Fibroblast of skin of abdomen (primary cell): ENCODE measurements at regions not wholly inside any gene's neighbourhood (a gene's known extent, or its start where the extent isn't known, plus 50 kb on each side); places are given as distances from the start of the nearest gene placed in this dataset.
A peak's percentile ranks its signal among the peaks of the same experiment; 100 is the strongest.

Source experiments
- DNase-seq: peaks from one replicate; pipeline ENCODE4 v3.0.0-alpha.2; 2013

DNA sequence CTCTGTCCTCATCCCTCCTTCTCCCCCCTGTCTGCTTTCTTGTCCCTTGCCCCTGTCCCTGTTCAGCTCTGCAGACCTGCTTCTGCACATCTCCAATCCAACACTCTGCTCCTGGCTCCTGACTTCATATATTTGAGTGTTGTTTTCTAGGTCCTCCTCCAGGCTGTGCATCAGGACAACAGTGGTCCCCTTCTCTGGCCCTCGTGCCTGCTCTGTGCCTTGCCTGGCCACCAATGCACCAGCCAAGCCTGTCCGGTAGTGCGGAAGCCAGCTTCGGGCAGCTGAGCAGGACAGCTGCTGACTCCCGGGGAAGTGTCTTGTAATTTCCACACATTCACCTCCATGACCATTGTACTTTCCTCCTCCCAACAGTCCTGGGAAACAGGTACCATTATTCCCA is 203.4 kb upstream of the RAB4A start:
- no peak for DNase-seq

DNA sequence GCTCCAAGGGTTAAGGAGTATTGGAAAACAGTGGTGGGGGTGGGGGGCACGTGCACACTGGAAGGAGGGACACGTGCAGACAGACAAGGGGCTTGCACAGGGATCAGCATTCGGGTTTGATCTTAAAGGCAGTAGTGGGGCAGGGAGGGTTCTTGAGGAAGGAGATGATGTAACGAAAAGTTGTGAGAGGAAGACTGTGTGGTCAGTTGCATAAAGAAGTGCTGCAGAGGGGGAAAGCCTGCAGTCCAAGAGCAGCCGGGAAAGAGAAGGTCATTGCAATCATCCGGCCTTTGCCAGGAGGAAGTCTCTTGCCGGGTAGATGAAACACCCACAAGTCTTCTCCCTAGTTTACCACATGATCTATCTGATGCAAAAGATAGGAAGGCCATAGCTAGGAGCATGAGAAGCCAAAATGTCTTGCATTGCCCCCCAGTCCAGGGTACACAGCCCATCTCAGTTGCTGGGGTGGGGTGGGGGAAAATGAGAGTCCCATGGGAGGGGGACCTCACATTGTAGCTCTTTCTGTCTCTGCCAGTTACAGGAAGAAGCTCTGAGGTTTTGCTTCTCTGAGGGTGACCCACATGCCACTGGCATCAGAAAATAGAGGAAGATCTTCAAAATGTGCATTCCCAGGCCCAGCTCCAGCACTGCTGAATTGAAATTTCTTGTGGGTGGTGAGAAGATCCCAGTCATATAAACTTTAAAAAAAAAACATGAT is 202.5 kb upstream of the RAB4A start:
- no peak for DNase-seq

DNA sequence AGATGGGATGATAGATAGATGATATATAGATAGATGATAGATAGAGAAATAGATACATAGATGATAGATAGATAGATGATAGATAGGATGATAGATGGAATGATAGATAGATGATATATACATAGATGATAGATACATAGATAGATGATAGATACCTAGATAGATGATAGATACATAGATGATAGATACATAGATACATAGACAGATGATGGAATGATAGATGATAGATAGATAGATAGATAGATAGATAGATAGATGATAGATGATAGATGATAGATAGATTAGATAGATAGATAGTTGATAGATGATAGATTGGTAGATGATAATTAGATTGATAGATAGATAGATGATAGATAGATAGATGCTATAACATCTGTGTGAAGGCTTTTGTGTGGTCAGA is 201.7 kb upstream of the RAB4A start:
- DNase-seq, result no peak

DNA sequence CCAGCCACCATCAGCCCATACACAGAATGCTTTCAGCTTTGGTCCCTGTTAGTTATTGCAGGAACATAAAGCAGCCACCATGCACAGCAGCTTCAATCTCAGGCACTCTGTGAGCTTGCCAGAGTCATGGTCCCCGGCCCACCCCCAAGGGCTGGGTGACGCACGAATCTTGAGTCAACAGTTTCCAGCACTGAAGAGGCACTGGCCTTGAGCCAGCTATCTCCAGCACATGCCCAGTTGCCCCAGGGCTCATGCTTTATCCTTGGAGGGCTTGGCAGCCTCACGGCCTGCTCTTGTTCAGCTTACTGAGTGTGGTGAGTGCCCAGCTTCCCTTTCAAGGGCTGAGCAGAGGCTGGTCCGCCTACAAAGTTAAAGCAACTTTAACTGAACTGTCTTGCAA is 200.7 kb upstream of the RAB4A start:
- peak; percentile 64 for DNase-seq

DNA sequence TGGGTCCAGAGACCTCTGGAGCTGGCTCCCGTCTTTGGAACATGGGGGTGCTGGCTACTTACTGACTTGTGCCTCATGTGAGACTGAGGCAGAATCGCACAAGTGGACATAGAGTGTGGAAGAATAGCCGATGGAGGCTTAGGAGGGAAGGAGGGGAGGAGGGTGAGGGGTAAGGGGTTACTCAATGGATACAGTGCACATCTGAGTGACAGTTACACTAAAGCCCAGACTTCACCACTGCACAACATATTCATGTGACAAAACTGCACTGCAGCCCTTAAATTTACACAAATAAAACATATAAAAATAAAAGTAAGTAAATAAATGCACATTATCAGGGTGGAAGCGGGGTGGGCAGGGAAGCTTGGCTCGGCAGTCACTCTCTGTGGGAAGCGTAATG is 197.7 kb upstream of the RAB4A start:
- no peak for DNase-seq

DNA sequence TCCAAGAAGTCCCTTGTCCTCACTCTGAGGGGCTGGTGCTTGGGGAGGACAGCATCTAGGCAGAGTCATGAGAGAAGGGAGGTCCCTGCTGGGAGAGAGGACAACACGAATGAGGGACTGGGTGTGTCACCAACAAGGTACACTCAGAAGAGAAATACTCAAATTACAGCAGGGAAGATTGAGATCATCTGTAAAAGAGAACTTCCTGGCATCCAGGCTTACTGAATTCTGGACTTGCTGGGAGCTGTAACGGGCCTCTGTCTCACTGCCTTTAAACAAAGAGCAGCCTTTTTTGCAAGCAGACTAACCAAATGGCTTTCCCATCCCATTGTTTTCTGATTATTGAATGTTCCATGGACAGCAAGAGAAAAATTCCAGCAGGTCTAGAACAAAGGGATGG is 195.7 kb upstream of the RAB4A start:
- no peak for DNase-seq

DNA sequence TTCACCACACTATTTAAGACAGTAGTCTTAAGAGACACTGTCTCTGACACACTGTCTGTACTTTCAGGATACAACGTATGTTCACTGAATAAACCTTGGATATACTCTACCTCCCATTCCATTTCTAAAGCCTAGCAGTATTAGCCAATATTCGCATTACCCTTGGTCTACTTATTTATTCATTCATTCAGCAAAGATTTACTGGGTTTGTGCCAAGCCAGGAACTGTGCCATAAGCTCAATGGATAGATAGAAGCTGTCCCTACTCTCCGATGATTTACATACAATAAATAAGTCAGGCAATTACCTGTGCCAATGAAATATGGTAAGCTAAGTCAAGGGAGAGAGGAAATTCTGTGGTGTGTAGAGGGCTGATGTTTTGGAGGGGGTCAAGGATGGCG is 195.2 kb upstream of the RAB4A start:
- no peak for DNase-seq

DNA sequence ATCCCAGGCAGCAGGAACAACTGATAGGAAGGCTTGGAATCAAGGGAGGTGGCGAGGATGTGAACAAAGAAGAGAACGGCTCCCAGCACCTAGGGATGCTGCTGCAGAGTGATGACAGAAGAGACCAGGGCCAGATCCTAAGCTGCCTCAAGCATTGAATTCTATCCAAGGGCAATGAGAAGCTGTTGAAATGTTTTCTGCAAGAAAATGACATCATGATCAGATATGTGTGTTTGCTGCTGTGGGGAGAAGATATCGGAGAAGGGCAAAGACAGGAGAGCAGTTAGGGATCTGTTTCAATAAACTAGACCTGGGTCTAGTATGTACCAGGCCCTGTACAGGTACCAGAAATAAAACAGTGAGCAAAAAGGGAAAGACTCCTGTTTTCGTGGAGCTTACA is 194.7 kb upstream of the RAB4A start:
- DNase-seq, result no peak

DNA sequence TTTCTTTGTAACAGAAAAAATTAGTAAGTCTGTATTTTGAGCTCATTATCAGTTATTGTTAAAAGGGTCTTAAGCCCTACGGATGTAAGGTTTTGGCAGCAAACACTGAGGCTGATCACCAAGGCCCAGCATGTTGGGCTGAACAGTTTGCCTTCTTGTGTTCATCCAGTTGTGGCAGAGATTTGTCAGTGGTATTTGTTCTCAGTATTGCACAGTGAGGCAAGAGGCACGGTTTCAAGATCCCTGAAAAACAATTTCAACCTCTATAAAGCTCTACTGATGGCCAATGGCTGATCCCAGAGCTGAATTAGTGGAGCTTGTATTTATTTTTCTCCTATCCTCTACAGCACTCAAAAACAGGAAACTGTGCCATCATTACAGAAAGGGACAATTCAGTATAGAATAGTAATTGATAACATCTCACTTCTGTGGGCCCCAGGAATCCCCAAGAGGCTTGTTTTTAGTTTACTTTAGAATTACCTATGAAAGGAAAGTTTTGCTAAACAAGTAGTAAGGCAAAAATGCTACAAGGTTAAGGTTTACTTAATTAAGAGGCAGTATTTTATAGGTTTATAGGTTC is 191.8 kb upstream of the RAB4A start:
- no peak for DNase-seq

DNA sequence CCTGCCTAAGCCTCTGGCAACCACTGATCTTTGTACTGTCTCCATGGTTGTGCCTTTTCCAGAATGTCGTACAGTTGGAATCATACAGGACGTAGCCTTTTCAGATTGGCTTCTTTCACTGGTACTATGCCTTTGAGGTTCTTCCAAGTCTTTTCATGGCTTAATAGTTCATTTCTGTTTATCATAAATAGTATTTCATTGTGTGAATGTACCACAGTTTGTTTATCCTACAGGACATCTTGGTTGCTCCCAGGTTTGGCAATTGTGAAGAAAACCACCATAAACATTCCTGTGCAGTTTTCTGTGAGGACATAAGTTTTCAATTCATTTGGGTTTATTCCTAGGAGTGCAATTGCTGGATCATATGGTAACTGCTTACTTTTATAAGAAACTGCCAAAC is 190.6 kb upstream of the RAB4A start:
- DNase-seq, result no peak

DNA sequence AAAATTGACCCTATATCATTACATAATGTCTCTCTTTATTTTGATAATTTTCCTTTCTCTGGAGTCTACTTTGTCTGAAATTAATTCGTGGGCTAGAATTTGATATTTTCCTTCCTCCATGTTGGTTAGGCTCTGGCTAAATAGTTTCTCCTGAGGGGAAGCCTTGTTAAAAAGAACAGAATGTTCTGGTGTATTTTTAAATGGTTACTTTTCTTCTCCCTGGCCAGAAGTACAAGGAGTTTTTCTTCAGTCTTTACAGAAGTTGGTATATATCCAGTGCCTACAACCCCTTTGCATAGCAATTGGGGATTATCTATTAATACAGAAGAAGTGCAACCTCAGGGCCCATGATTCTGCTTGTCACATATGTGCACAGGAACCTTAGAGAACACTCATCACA is 185.6 kb upstream of the RAB4A start:
- no peak for DNase-seq

DNA sequence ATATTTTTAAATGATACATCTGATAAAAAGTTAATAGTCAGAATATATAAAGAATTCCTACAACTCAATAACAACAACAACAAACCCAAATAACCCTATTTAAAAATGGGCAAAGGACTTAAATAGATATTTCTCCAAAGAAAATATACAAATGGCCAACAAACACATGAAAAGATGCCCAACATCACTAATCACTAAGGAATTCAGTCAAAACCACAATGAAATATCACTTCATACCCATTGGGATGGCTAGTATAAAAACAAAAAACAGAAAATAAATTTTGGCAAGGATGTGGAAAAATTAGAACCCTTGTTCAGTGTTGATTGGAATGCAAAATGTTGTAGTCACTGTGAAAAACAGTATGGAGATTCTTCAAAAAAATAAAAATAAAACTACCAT is 184.8 kb upstream of the RAB4A start:
- DNase-seq, result no peak

DNA sequence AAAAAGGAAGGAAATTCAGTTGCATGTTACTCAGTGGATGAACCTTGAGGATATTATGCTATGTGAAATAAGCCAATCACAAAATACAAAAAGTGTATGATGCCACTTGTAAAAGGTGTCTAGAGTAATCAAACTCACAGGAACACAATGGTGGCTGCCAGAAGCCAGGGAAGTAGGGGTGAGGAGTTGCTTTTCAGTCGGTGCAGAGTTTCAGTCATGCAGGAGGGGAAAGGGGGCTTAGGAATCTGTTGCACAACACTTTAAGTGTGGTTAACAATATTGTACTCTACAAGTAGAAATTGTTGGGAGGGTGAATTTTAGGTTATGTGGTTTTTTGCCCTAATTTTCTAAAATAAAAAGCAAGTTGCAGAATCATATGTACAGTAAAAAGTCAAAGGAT is 184.2 kb upstream of the RAB4A start:
- DNase-seq, result no peak

DNA sequence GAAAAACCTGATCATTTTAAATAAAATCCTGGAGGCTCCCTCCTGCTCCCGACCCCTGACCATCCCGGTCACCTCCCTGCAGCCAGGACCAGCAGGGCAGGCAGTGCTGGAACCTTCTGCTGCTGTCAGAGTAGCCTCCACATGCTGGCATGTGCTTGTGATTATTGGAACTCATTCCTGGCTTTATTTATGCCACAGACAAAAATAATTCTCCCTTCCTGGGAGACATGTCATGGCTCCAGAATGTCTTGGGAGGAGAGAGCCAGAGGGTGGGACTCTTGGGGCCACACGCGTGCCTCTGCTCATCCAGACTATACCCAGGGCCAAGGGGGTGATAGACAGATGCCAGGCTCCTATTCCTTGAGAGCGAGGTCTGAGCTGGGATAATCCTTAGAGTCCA is 183.6 kb upstream of the RAB4A start:
- DNase-seq, result peak; percentile 28

DNA sequence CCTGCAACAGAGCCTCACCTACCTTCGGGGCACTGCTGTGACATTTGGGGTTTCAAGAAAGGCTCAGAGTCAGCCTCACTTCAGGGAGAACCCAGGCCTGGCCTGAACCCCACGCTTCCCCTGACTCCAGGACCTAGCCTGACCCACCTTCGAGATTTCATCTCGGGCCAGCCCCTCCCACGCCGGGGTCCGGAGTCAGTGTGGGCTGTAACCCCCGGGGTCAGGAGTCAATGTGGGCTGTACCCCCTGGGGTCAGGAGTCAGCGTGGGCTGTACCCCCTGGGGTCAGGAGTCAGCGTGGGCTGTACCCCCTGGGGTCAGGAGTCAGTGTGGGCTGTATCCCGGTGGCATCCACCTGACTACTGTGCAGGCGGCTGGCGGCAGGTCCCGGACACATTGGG is 183.0 kb upstream of the RAB4A start:
- no peak for DNase-seq

DNA sequence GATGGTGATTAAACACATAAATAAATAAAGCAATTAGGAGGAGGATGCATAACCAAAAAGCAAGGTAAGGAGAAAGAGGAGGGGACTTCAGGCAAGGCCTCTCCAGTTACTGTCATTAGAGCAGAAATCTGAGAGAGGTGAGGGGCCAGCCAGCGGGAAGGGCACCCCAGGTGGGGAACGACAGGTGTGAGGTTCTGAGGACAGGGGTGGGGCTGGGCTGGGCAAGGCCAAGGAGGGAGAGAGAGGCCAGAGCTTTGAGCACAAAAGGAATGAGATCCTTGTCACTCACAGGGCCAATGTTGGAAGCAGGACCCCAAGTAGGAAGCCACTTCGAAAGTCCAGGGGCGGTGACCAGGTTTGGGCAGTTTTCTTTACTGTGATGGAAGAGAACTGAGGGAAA is 182.2 kb upstream of the RAB4A start:
- DNase-seq, result no peak

DNA sequence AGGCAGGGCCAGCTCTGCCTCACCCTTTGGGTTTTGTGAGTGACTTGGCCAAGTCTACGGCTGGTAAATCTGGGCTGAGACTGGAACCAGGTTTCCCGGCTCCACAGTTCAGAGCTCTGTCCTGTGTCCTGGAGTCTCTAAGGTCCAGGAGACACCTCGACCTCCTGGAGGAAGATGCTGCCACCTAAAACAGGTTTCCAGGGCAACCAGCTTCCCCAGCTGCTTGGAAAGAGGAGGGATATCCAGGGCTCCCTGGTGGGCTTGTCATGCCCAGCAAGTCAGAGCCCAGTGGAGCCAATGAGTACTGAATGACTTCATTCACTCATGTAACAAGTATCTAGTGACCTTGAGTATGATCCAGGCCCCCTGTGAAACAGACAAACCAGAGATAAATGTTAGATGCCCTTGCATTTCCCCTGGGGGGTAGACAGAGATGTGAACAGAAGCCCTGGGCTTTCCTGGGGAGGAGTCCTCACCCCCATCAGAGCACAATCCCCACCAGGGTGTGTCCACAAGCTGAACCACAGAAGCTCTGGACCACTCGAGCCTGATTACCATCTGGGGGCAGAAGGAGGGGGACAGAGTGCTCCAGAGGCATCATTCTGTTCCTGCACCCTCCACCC is 181.2 kb upstream of the RAB4A start:
- DNase-seq, result no peak

DNA sequence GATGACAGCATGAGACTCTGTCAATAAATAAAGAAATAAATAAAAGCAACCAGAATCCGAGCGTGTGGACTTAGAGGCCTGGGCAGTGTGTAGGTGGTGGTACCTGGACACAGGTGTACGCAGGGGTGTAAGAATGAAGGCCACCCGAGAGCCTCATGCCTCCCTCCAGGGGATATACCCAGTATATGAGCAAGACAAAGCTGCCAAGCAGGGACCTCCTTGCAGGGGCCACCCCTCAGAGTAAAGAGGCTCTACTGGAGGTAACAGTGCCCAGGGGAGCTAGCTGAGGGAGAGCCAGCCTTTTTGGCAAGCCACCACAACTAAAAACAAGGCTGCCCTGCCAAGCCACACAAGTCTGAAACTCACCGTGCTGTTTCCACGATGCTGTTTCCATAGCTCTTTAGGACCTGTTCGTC is 179.2 kb upstream of the RAB4A start:
- no peak for DNase-seq

DNA sequence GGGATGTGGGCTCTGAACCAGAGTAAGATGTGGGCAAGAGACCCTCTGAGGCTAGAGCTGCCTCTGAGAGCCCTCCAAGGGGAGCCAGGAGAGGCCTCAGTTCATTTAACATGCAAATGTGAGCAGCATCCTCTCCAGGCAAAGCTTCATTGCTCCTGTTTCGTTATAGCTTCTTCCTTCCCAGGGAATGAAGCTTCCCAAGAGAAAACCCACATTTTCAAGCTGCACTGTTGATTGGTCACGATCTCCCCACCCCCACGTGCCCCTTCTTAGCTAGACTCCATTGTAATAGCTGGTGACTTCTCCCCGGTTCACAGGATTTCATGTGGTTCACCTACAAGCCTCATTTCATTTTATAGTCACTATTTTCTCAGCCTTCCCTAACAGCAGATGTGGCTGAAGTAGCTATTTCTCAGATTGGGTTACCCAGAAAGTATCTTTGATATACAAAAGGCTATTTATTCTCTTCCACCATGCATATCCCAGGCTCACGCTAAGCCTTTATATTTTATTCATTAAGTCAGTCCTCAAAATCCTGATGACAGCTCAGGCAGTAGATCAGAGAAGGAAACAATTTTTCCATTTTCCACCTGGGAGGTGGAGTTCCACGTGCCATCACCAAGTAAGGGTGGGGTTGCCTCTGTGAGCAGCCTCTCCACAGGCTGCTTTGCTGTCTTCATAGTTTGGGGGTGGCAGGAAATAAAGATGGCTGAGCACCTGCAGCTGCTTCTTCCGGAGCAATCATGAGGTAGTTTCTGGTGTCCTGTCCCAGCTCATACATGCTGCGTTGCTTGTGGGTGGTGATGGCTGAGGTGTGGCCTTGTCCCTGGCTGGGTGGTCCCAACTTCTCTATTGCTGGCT is 178.3 kb upstream of the RAB4A start:
- no peak for DNase-seq

DNA sequence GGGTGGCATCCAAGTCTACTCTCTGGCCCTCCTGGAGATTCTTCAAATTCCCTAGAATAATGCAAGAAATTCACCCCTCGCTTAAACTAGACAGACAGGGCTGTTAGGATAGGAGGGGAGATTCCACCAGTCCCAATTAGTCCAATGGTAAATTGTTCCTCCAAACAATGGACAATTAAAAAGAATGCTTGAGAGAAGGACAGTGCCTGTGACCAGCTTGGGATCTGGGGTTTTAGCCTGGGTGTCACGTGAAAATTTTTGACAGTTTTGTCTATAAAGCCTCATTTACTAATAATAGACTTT is 177.7 kb upstream of the RAB4A start:
- no peak for DNase-seq

DNA sequence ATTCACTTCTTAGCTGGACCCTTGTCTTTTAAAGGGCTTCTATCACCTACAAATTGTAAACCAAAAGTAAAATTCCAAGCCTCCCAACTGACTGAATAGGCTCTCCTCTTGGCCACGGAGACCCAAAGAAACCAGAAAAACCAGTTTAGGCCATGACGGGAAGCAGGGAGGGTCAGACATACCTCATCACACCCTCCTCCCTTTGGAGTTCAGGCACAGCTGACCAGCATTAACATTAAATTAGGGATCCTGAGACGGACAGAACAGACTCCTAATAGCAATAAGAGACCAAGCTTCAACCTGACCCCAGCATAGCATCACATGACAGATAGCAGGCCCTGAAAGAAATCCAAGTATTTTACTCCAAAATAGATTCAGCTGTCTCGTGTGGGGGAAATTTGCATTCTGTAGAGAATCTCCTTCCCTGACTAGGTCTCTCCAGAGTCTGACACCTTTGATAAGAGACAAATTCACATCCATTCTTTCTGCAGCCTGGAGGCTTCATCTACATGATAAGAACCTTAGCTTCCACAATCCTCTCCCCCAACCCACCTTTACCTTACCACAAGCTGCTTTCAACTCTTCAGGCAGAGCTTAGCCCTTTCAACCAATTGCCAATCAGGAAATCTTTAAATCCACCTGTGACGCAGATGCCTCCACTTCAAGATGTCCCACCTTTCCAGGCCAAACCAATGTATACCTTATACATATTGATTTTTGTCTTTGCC is 177.1 kb upstream of the RAB4A start:
- DNase-seq, result no peak

DNA sequence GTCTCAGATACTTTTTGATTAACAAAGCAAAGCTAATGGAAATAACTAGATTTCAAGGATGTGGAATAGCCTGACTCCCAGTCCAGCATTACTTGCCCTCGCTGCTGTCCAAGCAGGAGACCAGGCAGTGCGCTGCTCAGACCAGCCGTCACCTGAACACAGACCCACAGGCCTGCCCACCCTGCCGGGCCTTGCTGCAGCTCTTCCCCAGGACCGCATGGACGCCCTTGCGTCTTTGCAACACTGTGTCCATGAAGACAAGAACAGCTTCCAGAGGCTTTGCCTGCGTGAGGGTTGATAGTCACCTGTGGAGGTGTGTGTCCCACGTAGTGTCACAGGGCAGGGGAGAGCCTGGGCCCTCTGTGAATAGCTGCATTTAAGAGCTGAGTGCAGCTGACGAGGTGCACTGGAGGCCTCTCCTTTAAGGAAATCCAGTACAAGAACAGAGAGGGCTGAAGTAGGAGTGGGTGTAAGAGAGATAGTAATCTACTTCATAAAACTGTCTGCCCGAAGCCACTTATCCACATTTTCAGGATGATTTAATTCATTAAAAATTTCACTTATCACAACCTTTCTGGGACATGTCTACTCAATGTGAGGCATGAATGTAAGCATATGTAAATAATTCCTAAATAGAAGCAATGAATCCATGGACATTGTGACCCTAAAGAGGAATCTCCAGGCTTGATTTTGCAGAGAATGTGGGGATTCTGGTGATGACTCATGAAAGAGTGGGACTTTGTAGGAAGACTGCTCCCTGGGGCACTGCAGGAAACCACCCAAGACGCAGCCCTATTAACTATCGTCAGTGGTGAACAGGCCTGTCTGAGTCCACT is 176.2 kb upstream of the RAB4A start:
- peak; percentile 88 for DNase-seq
